Endothelial cell of umbilical vein (primary cell): ENCODE measurements at regions not wholly inside any gene's neighbourhood (a gene's known extent, or its start where the extent isn't known, plus 50 kb on each side); places are given as distances from the start of the nearest gene placed in this dataset.

ENCODE experiments used
- BruUV-seq: library from RNA; stranded (reverse); fragments of 400-500 nt; replicated peaks from 2 replicates; lab custom pipeline; 2021; lab: Mats Ljungman, UMichigan
- CTCF ChIA-PET: fragments of 300-600, 350-600 bp; sonication (Branson Sonifier 250); formaldehyde crosslinking; loops from one replicate; lab custom pipeline; 2021; ENCODE audit warnings: antibody characterized with exemption, inconsistent platforms; lab: Charles Lee
- POLR2A ChIA-PET: fragments of 300-600, 350-600 bp; sonication (Branson Sonifier 250); formaldehyde crosslinking; loops from one replicate; lab custom pipeline; 2021; ENCODE audit warnings: antibody characterized with exemption, inconsistent platforms; lab: Charles Lee
- DNase-seq: peaks from one replicate; pipeline ENCODE4 v3.0.0-alpha.2; 2011; ENCODE audit warnings: low read depth, low spot score
- FAIRE-seq: peaks from 2 replicates; lab custom pipeline; 2011; peaks lifted over from hg19 to GRCh38; lab: Jason Lieb, UNC
- H2AFZ ChIP-seq: 2 replicates; pipeline ENCODE4 v1.6.0; 2012; ENCODE audit warnings: low read depth, low read length, control low read depth, inconsistent platforms
- H3K27ac ChIP-seq: 2 replicates; pipeline ENCODE4 v1.5.1; 2011; ENCODE audit warnings: low read depth, mild to moderate bottlenecking, control low read depth, low read length, moderate library complexity; ENCODE audit not compliant: insufficient read depth
- H3K27me3 ChIP-seq, 2 experiments: 2 replicates each; pipeline versions ENCODE4 v1.6.0 to v1.6.1; 2011; ENCODE audit warnings: low read length in 2 of 2, mixed read lengths in 1 of 2; ENCODE audit not compliant: control insufficient read depth in 2 of 2, insufficient read depth in 2 of 2
- H3K36me3 ChIP-seq, 2 experiments: 2 replicates in 1 of 2; 3 replicates in 1 of 2; pipeline ENCODE4 v1.5.1; 2011; ENCODE audit warnings: low read length in 2 of 2, mild to moderate bottlenecking in 1 of 2, moderate library complexity in 1 of 2; ENCODE audit not compliant: control insufficient read depth in 2 of 2, insufficient read depth in 2 of 2; ENCODE audit errors: extremely low read depth in 1 of 2
- H3K4me1 ChIP-seq: 3 replicates; pipeline ENCODE4 v1.5.1; 2011; ENCODE audit warnings: mild to moderate bottlenecking, low read length; ENCODE audit not compliant: control insufficient read depth, insufficient read depth; ENCODE audit errors: extremely low read depth
- H3K4me2 ChIP-seq: 2 replicates; pipeline ENCODE4 v1.6.1; 2011; ENCODE audit warnings: low read length, control low read depth, mixed read lengths; ENCODE audit not compliant: insufficient read depth
- H3K4me3 ChIP-seq, 3 experiments: fragments of 200-600 bp in 1 of 3; sonication (generic), shearing (Covaris generic) in 1 of 3; replicated peaks in 1 of 3; 2 replicates each; pipeline ENCODE4 v1.5.1; 2011 to 2016; ENCODE audit warnings: control low read depth in 3 of 3, low read length in 3 of 3, mild to moderate bottlenecking in 2 of 3, inconsistent platforms in 1 of 3, low read depth in 1 of 3, moderate library complexity in 1 of 3; ENCODE audit not compliant: insufficient read depth in 1 of 3
- H3K79me2 ChIP-seq: 2 replicates; pipeline ENCODE4 v1.6.0; 2012; ENCODE audit warnings: low read length, inconsistent platforms; ENCODE audit not compliant: control insufficient read depth, insufficient read depth
- H3K9ac ChIP-seq: replicated peaks from 2 replicates; pipeline ENCODE3; 2011; ENCODE audit warnings: low read length, control low read depth; ENCODE audit not compliant: insufficient read depth; ENCODE audit errors: extremely low read depth
- H3K9me1 ChIP-seq: replicated peaks from 3 replicates; pipeline ENCODE4 v1.6.0; 2011; ENCODE audit warnings: mild to moderate bottlenecking, low read length; ENCODE audit not compliant: control insufficient read depth, insufficient read depth; ENCODE audit errors: extremely low read depth
- H3K9me3 ChIP-seq: replicated peaks from 2 replicates; pipeline ENCODE4 v1.5.1; 2012; ENCODE audit warnings: low read length, inconsistent platforms; ENCODE audit not compliant: control insufficient read depth, insufficient read depth
- H4K20me1 ChIP-seq: replicated peaks from 2 replicates; pipeline ENCODE3; 2011; ENCODE audit warnings: mild to moderate bottlenecking, low read length; ENCODE audit not compliant: control insufficient read depth, insufficient read depth; ENCODE audit errors: extremely low read depth
- EZH2 ChIP-seq: IDR thresholded peaks from 2 replicates; pipeline ENCODE4 v1.6.1; 2012; ENCODE audit warnings: borderline replicate concordance, low read depth, mild to moderate bottlenecking, moderate library complexity, low read length, inconsistent platforms; ENCODE audit not compliant: severe bottlenecking
- FOS ChIP-seq: IDR thresholded peaks from 2 replicates; pipeline ENCODE4 v1.6.1; 2011; ENCODE audit warnings: mild to moderate bottlenecking, low read length, moderate library complexity, borderline replicate concordance; ENCODE audit not compliant: insufficient read depth
- GATA2 ChIP-seq: IDR thresholded peaks from 2 replicates; pipeline ENCODE4 v1.7.0; 2011; ENCODE audit warnings: low read depth, mild to moderate bottlenecking, moderate library complexity, mixed read lengths, low read length; ENCODE audit not compliant: insufficient read length, insufficient read depth
- JUN ChIP-seq: IDR thresholded peaks from 2 replicates; pipeline ENCODE4 v1.6.1; 2011; ENCODE audit warnings: borderline replicate concordance, low read depth; ENCODE audit not compliant: insufficient read length, insufficient read depth
- MYC ChIP-seq: IDR thresholded peaks from one replicate; pipeline ENCODE4 v1.6.1; 2011; ENCODE audit warnings: mild to moderate bottlenecking, low read depth, low read length
- POLR2AphosphoS5 ChIP-seq: IDR thresholded peaks from 2 replicates; pipeline ENCODE4 v1.6.1; 2012; ENCODE audit warnings: low read depth, mild to moderate bottlenecking, control low read depth, low read length, moderate library complexity; ENCODE audit not compliant: insufficient read depth
- dilution Hi-C: fragments of 300-500 bp; cut with MboI; formaldehyde crosslinking; loops from one replicate; pipeline ENCODE4 v1.15.0; 2019; ENCODE audit warnings: low sequenced_read_pairs; ENCODE audit not compliant: extremely low pct_ligation_motif_present
- intact Hi-C: fragments of 100-400 bp; cut with micrococcal nuclease; formaldehyde crosslinking; loops from one replicate; pipeline ENCODE4 v1.10.0; 2022
- TF ChIP-seq, protein P1 (sequence below): IDR thresholded peaks from 2 replicates; pipeline ENCODE4 v1.6.1; 2011; ENCODE audit not compliant: insufficient read depth, insufficient read length
- TF ChIP-seq, protein P2 (sequence below), 2 donors: IDR thresholded peaks; 1 replicate in 1 of 2; 2 replicates in 1 of 2; pipeline ENCODE4 v1.5.1; 2011; ENCODE audit warnings: low read length in 2 of 2, mild to moderate bottlenecking in 2 of 2, moderate library complexity in 2 of 2, control low read depth in 1 of 2, inconsistent platforms in 1 of 2, low read depth in 1 of 2; ENCODE audit not compliant: insufficient read depth in 1 of 2; ENCODE audit errors: extremely low read depth in 1 of 2

DNA sequence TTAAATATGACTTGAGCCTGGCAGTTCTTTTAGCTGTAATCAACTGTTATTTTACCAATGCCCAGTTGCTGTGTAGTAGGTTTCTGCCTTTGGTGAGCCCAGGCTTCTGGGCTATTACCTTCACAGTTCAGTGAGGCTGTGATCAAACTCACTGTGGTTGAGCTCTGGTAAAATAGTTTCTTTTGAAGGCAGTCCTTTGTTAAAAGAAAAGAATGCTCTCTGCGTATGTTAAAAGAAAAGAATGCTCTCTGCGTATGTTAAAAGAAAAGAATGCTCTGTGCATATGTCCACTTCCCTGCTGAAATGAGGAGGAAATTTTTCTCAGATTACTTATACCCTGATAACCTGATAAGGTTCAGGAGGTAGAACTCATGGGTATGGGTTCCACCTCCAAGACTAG is 244.3 kb downstream of the RNF144A start:
- Histone ChIP-seq H3K79me2 (no peaks in the 10 kb centered on the region), H3K4me1 (no peaks in the 10 kb centered on the region), H4K20me1 (no peaks in the 10 kb centered on the region), H3K4me2 (no peak overlapping the region), H3K9me1 (no peaks in the 10 kb centered on the region), H3K36me3 (no peaks in the 10 kb centered on the region), H3K27me3 (no peaks in the 10 kb centered on the region), H3K27ac (no peak overlapping the region), H2AFZ (no peak overlapping the region), H3K9ac (no peak overlapping the region), H3K9me3 (no peaks in the 10 kb centered on the region), H3K4me3 (no peak overlapping the region)
- TF ChIP-seq, protein P1, sequence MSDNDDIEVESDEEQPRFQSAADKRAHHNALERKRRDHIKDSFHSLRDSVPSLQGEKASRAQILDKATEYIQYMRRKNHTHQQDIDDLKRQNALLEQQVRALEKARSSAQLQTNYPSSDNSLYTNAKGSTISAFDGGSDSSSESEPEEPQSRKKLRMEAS, result no peak
- TF ChIP-seq MYC (no peak), EZH2 (no peak), GATA2 (no peak), JUN (no peak)
- TF ChIP-seq, protein P2, sequence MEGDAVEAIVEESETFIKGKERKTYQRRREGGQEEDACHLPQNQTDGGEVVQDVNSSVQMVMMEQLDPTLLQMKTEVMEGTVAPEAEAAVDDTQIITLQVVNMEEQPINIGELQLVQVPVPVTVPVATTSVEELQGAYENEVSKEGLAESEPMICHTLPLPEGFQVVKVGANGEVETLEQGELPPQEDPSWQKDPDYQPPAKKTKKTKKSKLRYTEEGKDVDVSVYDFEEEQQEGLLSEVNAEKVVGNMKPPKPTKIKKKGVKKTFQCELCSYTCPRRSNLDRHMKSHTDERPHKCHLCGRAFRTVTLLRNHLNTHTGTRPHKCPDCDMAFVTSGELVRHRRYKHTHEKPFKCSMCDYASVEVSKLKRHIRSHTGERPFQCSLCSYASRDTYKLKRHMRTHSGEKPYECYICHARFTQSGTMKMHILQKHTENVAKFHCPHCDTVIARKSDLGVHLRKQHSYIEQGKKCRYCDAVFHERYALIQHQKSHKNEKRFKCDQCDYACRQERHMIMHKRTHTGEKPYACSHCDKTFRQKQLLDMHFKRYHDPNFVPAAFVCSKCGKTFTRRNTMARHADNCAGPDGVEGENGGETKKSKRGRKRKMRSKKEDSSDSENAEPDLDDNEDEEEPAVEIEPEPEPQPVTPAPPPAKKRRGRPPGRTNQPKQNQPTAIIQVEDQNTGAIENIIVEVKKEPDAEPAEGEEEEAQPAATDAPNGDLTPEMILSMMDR (IDR thresholded peaks at IDR 0.05; ENCODE audit: extremely low read depth in 1 of 2, insufficient read depth in 1 of 2, low read depth in 1 of 2, low read length in 2 of 2), result no peak
- CTCF ChIA-PET, result no interaction called here
- BruUV-seq, result no TSS peak
- no peak for FAIRE-seq
- intact Hi-C loops, result no loop called here
- dilution Hi-C loops, result no loop called here
- no peak for DNase-seq
- POLR2A ChIA-PET, result no interaction called here

DNA sequence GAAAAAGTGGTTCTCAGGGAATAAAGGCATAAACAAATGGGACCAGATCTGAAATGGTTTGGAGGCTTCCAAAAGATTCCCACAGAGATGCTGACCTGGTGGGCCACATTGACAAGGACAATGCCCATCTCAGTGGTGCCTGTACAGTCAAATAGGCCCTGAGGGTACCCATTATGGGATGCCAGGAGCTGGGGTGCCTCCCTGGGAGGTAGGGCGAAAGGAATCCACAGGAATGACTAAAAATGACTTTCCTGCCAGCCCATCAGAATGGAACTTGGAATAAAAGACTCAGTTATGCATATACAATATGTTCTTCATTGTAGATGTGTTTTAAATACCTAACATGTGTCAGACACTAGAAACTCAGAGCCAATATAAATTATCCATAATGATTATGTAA is 248.5 kb downstream of the RNF144A start:
- FAIRE-seq (no peak), DNase-seq (no peak)
- TF ChIP-seq, protein P1, result no peak
- no peak for TF ChIP-seq FOS
- no peak for TF ChIP-seq MYC
- TF ChIP-seq POLR2AphosphoS5, result no peak
- no peak for TF ChIP-seq GATA2
- H3K4me1 ChIP-seq, result no peaks in the 10 kb centered on the region
- H4K20me1 ChIP-seq, result no peaks in the 10 kb centered on the region
- no peak overlapping the region for H2AFZ ChIP-seq
- no peak overlapping the region for H3K4me3 ChIP-seq
- H3K9me1 ChIP-seq, result no peaks in the 10 kb centered on the region
- no peak overlapping the region for H3K27ac ChIP-seq
- intact Hi-C loops, result no loop called here
- no peaks in the 10 kb centered on the region for H3K79me2 ChIP-seq
- ChIA-PET CTCF (no interaction called here), POLR2A (no interaction called here)
- no TSS peak for BruUV-seq
- no peaks in the 10 kb centered on the region for H3K27me3 ChIP-seq
- no peak overlapping the region for H3K4me2 ChIP-seq
- no peak overlapping the region for H3K9ac ChIP-seq
- H3K36me3 ChIP-seq, result no peaks in the 10 kb centered on the region
- no peaks in the 10 kb centered on the region for H3K9me3 ChIP-seq
- dilution Hi-C loops, result no loop called here
